T-helper 2 cell (primary cell): ENCODE measurements at regions not wholly inside any gene's neighbourhood (a gene's known extent, or its start where the extent isn't known, plus 50 kb on each side); places are given as distances from the start of the nearest gene placed in this dataset.
"Not testable (repeated sequence)": the region's sequence is repeated elsewhere in the genome, so short reads cannot be mapped to it uniquely, and the experiment has no call there.

Experiments
- DNase-seq, 5 experiments: peaks; one replicate each; pipeline versions ENCODE4 v3.0.0 to v3.0.0-alpha.2; 2012 to 2022

DNA sequence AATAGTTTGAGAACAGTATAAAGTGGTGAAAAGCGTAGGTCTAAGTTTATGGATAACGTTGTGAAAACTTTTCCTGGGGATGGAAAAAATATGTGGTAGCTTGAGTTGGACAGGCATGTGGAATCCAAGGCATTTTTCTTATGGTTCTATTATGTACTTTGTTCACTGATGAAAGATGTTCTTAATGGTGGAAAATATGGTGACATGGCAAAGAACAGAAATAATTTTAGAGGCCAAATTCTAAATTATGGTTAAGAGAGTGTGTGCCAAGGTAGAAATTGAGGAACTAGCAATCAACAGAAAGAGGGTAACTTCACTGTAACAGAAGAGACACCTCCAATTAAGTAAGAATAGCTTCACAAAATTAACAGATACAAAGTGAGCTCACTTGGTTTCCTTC is 427.8 kb downstream of the SLC6A15 start:
- DNase-seq: no peak

DNA sequence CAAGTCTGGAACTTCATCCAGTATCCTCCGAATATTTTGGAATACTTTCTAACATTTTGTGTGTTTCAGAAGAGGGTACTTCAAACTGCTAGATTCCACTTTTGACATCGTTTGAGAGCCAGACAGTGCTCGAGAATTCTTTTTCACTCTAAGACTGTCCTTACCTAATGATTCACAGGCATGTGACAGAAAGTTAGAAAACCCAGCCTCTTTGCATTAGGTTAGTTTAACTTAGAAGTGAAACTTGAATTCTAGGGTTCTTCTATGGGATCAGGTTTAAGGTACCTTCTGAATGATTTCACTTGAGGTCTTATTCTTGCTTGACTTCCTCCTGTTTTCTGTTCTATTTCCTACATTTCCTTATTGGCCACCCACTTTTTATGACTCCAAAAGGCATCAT is 431.8 kb downstream of the SLC6A15 start:
- DNase-seq: no peak

DNA sequence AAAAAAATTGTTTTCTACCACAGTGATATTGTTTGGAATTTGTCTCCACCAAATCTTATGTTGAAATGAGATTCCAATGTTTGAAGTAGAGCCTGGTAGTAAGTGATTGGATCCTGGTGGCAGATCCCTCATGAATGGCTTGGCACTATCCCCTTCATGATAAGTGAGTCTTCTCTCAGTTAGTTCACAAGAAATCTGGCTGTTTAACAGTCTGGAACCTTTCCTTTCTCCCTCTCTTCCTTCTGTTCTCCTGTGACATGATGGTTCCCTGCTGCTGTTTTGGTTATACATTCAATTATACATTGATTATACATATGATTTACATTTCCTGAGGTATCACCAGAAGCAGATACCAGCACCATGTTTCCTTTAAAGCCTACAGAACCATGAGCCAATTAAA is 442.2 kb downstream of the SLC6A15 start:
- no peak for DNase-seq

DNA sequence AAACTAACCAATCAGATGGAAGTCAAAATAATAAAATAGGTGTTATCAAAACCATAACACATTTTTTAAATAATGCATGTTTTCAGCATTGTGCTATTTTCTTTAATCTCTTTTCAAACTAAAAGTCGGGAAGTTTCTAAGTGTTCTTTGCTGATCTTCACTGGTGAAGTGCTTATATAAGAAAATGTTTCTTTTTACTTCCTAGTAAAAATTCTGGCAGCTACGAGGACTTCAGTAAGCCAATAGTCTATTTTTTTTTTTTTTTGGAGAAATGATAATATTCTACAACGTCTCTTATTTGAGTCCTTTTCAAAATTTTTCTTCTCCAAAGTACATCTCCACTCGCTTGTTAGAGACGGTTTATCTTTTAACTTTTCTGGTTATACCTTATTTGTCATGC is 448.0 kb downstream of the SLC6A15 start:
- DNase-seq: no peak

DNA sequence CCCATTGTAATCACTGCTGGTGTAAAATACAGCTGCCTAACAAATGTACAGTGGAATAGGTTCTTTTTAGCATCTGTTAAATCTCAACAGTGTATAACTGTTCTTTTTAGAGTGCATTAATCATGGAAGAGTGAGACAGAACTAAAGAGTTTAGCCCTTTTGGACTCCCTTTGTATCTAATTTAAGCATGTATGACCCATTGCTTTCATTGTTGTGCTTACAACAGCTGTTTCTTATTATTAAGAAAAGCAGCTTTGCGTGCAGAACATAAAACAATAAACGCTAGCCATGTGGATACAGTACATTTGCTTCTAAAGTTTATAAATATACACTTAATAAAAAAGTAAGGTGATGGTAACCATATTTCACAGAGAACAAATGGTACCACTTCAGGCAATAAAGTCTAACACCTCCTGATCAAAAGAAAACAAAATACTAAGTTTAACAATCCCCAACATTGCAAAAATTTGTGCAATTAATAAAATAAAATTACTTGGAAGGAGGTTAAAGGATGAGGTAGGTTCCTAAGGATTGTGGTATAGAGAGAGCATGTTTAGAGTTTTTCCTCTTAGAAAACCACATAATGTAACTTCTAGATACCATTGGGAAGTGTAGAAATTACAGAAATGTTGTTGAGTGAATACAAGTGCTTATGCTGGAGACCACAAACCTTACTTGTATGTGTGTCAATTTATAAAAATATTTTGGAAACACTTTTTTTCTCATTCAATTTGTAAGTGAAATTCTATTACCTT is 448.7 kb downstream of the SLC6A15 start:
- no peak for DNase-seq

DNA sequence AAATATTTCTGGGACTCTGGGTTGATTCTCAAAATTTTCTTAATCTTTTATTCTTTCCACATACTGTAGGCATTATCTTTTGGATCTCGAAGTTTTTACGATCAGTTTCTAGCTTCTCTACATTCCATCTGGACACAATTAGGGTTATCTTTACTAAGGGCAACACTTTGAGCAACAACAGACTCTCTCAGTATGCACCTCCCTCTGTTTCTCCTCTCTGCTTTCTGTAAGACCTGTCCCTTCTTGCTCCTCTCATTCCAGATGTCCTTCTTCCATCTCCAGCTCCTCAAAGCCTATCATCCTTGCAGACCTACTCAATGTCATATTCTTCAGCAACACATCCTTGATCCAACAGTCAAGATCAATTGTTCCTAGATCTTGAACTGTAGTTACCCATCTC is 457.0 kb downstream of the SLC6A15 start:
- no peak for DNase-seq

DNA sequence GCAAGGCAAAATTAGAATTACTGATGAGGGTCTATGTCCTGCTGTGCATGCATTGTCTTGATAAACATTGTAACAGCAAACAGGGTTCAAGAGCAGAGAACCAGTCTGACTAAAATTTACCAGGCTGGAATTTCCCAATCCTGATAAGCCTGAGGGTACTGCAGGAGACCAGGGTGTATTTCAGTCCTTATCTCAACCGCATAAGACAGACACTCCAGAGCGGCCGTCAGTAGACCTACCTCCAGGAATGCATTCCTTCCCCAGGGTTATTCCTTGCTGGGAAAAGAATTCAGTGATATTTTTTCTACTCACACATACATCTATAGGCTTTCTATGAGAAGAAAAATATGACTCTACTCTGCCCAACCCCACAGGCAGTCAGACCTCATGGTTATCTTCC is 466.1 kb downstream of the SLC6A15 start:
- not testable (repeated sequence) for DNase-seq

DNA sequence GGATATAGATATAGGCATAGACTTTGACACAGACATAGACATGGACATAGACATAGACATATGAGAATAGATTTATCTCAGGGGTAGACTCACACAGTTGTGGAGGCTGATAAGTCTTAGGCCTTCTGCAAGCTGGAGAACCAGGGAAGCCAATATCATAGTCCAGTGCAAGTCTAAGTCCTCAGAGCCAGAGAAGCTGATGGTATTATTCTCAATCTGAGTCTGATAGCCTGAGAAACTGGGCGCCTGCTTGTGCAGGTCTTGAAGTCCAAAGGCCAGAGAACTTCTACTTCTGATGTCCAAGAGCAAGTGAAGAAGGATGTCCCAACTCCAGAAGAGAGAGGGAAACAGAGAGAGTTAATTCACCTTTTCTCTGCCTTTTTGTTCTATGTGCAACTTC is 476.5 kb downstream of the SLC6A15 start:
- no peak for DNase-seq

DNA sequence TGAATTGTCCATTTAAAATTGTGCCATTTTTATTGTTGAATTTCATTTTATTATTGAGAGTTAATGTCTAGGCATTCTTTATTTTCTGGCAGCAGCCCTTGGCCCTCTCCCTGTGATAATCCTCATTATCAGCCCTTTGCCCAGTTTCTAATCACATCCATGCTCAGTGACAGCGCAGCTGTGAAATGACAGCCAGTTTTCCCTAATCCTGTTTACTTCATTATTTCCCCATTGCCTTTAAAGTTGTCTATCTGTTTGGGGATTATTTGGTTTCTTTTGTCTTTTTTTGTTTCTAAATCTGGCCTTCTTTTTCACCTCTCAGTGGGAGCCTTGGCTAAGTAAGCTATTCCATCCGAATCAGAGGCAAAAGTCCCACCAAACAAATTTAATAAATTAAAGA is 476.9 kb downstream of the SLC6A15 start:
- DNase-seq: no peak

DNA sequence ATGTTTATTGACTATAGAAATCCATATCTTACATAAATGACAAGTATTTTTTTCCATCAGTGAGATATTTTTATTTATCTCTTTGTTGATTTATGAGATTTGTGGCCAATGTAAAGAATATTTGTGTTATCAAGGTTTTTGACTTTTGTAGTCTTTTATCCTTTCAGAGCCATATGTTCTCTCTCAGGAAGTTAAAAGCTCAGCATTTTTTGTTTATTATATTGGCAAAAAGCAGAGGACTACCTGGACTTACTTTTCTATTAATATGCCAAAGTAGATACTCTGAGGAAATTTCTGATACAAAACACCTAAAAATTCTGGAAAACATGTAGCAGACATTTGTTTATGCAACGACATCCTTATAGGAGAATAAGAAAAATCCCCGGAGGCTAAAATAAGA is 490.3 kb downstream of the SLC6A15 start:
- no peak for DNase-seq

DNA sequence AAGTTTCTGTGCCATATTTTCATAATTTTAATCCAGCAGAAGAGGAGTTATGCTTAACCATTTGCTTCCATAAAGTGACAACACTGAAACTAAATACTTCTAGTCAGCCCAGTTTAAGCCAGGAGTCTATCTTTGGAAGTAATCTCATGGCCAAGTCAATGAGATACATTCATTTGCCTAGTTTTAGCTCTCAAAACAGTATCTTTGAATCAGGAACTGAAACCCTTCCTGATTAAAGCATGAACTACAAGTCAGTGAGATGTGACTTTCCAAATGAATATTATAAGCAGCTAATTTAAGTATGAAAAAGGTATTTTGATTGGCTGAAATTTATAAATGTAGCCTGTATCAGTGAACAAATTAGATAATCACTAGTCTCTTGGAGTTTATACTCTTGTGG is 491.5 kb downstream of the SLC6A15 start:
- no peak for DNase-seq

DNA sequence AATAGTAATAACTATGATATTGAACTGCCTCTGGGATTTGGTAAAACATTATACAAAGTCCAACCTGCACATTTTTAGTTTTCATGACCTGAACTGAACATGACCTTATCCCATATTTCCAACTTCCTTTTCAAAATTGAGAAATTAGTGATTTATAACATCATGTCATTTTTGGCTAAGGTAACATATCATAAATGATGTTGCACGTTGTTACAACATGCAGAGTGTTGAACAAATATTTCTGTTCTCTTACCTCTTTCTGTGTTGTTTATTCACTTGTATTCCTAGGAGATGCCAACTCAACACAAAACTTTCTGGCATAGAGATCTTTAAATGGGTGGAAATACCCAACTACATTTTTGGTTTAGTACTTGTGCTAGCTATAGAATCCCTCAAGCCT is 496.0 kb downstream of the SLC6A15 start:
- no peak for DNase-seq

DNA sequence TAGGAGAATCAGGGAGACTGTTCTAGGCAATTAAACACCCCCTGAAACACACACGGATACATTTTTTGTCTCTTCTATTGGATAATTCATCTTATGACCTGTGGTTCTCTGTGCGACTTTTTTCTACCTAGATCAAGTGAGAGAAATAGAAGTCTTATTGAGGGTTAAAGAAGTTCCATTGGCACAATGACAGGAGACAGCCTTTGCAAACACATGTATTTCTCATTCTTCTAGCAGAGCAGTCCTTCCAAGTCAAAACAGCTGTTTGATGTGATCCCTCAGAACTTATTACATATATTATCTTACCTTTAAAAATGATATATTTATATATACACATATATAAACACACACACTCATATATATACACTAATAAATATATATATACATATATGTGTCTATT is 496.7 kb downstream of the SLC6A15 start:
- no peak for DNase-seq

DNA sequence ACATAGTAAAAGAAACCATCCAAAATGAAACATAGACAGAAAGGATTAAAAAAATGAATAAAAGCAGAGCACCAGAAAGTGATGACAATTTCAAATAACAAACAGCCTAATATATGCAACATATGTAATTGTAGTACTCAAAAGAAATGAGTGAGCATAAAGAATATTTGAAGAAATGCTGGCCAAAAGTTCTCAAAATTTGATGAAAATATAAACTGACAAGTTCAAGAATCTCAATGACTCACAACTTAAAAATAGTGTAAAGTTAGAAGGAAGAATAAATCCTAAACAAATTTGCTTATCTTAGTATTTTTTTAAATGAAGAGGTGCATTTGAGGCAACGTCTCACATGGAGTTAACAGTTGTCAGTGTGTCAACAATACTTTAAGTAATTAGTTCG is 498.9 kb downstream of the SLC6A15 start:
- no peak for DNase-seq

DNA sequence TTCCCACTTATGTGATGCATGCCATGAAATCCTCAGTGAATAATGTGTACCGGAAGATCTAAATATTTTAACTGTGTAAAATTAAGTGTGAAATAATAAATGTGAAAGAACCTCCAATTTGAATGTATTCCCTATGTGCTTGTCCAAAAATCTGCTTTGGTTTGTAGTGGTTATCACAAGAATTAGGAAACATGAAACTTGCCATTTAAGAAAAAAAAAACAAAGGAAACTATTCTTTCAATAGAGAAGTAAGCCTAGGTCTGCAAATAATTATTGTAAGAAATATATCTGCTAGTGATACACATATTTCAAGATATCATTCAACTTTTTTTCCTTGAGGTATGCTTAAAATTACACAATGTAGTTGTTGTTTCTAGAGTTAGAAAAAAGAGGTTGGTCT is 500.4 kb downstream of the SLC6A15 start:
- DNase-seq: no peak

DNA sequence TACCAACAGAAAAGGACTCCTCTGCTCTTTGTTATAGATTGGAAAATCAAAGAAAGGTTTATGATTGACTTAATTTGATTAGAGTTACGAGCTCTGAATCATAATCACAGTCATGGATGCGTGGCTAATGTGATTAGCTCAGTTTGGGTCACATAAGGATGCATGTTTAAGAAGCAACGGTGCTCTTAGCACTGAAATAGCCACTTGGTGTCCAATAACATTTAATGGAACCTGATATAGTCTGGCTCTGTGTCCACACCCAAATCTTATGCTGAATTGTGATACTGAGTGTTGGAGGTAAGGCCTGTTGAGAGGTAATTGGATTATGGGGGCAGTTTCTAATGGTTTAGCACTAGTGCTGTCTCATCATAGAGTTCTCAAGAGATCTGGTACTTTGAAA is 501.6 kb downstream of the SLC6A15 start:
- no peak for DNase-seq

DNA sequence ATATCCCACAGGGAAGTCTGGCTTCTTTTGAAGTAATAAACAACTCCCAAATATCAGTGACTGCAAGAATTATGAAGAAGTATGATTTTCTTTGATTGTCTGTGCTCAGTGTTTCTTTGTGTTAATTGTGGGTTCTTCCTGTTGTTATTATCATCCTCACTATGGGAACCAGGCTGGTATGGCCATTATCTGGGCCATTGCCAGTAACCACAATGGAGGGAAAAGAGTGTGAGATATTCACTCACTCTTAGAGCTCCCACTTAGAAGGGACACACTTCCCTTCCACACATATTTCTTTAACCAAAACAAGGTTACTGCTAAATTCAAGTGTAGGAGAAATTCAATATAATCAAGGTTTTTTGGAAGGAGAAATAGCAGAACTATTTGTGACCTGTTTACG is 503.7 kb downstream of the SLC6A15 start:
- DNase-seq: no peak

DNA sequence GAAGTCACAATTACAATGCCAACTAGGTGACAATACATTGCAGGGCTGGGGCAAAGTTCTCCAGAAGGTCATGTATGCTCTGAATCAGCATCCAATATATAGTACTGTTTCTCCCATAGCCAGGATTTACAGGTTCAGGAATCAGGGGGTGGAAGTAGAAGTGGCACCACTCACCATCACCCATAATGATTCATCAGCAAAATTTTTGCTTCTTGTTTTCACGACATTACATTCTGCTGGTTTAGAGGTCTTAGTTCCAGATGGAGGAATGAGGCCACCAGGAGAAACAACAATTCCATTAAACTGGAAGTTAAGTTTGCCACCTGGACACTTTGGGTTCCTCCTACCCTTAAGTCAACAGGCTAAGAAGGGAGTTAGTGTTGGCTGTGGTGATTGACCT is 505.9 kb downstream of the SLC6A15 start:
- DNase-seq: not testable (repeated sequence)

DNA sequence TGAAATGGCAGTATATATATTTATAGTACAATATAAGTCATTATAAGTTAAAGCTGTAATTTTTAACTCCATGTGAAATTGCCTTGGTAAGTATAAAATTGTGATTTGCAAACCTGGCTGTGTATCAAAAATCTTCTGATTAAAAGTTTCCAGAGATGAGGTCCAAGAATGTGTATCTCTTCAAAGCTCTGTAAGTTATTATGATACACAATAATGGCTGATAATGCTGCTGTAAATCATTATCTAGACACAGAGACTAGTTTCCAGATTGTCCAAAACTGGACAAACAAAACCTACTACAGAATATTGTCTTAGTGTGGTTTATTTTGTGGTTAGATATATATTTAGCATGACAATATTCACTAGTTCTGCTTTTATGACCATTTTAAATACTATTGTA is 514.8 kb downstream of the SLC6A15 start:
- no peak for DNase-seq

DNA sequence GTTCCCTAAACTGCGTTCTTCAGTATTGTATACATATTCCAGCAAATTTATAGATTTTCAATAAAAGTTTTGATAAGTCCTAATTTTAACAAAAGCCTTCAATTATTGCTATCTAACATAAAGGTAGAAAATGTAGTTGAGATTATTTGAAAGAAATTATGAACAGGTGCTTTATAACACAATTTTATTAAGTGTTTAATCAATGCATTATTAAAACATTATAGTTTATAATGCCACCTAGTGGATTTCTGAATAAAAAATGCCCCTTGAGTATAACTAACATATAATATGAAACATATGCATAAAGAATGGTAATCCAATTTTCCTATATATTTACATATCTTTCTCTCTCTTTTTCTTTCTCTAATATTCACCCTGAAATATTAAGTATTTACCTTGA is 515.3 kb downstream of the SLC6A15 start:
- DNase-seq: no peak

DNA sequence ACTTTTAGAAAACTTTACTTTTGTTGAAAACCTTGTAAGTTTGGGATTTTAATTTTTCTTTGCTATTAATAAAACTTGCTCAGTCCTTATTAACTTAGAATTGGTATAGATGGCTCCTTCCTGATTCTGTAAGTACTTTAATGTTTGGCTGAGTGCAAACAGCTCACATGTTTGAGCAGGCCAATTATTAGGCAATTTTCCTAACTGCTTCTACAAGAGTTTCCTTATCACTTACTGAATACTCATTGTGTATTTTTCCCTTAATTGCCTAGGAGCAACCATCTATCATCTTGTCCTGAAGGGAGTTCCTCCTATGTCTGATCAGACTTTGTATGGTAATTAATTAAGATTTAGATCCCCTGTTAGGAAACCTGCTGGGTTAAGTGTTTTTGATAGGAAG is 521.4 kb downstream of the SLC6A15 start:
- not testable (repeated sequence) for DNase-seq

DNA sequence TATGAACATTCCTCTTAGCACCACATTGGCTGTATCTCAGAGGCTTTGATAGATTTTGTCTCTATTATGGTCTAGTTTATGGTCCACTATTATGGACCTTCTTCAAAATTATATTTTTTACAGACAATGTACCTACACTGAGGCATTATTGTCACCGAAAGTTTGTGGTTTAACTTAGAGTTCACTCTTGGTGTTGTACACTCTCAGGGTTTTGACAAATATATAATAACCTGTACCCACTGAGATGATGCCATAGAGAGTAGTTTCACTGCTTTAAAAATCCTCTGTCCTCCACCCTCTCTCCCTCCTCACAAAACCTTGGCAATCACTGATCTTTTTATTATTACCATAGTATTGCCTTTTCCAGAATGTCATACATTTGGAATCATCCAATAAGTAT is 528.2 kb downstream of the SLC6A15 start:
- no peak for DNase-seq

DNA sequence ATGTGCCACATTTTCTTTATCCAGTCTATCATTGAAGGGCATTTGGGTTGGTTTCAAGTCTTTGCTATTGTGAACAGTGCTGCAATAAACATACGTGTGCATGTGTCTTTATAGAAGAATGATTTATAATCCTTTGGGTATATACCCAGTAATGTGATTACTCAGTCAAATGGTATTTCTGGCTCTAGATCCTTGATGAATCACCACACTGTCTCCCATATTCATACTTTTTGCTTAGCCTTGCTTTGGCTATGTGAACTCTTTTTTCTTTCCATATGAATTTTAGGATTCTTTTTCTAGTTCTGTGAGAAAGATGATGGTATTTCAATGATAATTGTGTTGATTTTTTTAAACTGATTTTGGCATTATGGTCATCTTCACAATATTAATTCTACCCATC is 530.1 kb downstream of the SLC6A15 start:
- DNase-seq: not testable (repeated sequence)

DNA sequence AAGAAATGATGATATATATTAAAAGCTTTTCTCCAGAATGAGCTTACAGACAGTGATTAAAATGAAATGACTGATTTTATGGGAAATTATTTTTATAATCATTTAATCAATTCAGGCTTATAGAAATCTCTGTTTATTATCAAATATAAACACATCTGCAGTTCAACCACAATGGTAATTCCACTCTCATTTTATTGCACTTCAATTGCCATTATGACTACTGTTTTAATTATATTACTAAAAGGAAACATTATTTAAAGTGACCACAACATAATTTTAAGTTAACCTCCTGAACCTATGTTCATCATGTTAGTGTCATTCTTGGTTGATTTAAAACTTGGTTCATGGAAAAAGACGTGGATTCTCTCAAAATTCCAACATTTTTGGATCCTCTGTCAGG is 536.3 kb downstream of the SLC6A15 start:
- no peak for DNase-seq

DNA sequence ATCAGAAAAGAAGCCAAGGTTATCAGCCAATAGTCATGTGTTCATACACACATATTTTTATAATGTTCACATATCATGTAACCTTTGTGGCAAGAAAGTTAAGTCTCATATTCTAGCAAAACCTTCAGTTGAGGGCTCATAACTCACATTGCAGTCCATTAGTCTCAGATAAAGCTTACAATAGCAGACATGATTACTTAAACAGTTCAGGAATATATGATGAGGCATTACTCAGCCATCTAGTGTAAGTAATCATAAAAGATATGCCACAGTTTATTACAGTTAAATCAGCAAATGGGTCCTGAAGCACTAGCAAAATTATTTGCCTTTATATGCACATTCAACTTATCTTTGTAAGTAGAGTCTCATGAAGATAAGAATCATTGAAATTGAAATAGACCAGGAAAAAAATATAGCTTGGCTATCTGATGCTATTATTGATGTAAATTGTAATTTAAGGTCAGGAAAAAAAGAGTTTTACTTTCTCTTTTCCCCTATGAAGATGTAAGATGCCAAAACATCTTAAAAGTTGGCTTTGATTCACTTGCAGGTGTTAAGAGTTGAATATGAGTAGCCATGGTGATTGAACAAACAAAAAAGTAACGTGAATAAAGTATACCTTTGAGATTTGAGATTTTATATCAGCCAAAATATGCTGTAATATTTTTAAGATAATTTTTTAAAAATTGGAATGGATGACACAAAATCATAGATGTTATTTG is 537.0 kb downstream of the SLC6A15 start:
- DNase-seq: no peak
